ENCODE measurements at regions not wholly inside any gene's neighbourhood (a gene's known extent, or its start where the extent isn't known, plus 50 kb on each side); places are given as distances from the start of the nearest gene placed in this dataset.

DNA sequence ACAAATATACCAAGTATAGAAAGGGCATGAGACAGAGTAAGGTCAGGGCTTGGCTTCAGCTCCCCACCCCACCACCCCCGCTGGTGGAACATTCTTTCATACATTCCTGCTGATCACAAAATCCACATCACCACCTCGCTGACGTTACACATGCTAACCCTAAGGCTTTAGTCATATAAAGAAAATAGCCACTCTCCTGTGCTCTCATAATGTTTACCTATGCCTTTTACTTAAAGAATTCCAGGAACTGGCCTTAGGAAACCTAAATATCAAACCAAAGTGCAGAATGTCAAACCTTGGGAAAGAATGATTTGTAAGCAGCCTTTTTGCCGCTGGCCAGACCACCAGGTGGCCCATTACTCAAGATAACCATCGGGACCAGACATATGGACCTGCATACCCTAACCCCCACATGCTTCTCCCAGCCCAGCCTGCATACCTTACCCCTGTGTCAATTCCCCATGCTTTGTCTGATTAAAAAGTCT is 136.3 kb upstream of the SLC39A10 start:
- no peak overlapping the region for H3K4me3 ChIP-seq (ENCODE audit: low read depth, low read length, poor library complexity, severe bottlenecking)
- H3K4me1 ChIP-seq (ENCODE audit: insufficient read depth, low read length, poor library complexity, severe bottlenecking), result no peaks in the 10 kb centered on the region
- ChIA-PET POLR2A (ENCODE audit: low non-redundant PET) (no interaction called here), CTCF (no interaction called here)
- H3K9me3 ChIP-seq (ENCODE audit: low read depth, low read length, poor library complexity, severe bottlenecking), result no peaks in the 10 kb centered on the region
- TF ChIP-seq, protein P1, sequence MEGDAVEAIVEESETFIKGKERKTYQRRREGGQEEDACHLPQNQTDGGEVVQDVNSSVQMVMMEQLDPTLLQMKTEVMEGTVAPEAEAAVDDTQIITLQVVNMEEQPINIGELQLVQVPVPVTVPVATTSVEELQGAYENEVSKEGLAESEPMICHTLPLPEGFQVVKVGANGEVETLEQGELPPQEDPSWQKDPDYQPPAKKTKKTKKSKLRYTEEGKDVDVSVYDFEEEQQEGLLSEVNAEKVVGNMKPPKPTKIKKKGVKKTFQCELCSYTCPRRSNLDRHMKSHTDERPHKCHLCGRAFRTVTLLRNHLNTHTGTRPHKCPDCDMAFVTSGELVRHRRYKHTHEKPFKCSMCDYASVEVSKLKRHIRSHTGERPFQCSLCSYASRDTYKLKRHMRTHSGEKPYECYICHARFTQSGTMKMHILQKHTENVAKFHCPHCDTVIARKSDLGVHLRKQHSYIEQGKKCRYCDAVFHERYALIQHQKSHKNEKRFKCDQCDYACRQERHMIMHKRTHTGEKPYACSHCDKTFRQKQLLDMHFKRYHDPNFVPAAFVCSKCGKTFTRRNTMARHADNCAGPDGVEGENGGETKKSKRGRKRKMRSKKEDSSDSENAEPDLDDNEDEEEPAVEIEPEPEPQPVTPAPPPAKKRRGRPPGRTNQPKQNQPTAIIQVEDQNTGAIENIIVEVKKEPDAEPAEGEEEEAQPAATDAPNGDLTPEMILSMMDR (conservative IDR thresholded peaks at IDR 0.05; ENCODE audit: low read depth, low read length), result no peak
- no peak for TF ChIP-seq EZH2 (IDR thresholded peaks at IDR 0.05; ENCODE audit: borderline replicate concordance, low read depth, low read length, poor library complexity, severe bottlenecking)
- H3K27me3 ChIP-seq (replicated peaks; ENCODE audit: insufficient read depth, low read depth, low read length, poor library complexity), result no peaks in the 10 kb centered on the region
- BruUV-seq (replicated peaks), result no TSS peak
- H3K36me3 ChIP-seq (ENCODE audit: insufficient read depth, low read length, poor library complexity, severe bottlenecking), result no peaks in the 10 kb centered on the region
- no peak for DNase-seq (ENCODE audit: low spot score)
- no peak overlapping the region for H3K27ac ChIP-seq (ENCODE audit: low read depth, low read length, poor library complexity, severe bottlenecking)
- intact Hi-C loops (cut with micrococcal nuclease; ENCODE audit: unreplicated experiment), result no loop called here

DNA sequence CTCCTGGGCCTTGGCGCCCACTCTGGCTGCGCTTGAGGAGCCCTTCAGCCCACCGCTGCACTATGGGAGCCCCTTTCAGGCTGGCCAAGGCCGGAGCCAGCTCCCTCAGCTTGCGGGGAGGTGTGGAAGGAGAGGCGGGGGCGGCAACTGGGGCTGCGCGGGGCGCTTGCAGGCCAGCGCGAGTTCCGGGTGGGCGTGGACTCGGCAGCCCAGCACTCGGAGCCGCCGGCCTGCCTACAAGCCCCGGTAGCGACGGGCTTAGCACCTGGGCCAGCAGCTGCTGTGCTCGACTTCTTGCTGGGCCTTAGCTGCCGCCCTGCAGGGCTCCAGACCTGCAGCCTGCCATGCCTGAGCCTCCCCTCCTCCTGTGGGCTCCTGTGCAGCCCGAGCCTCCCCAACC is 141.5 kb upstream of the SLC39A10 start:
- TF ChIP-seq EZH2 (IDR thresholded peaks at IDR 0.05; ENCODE audit: borderline replicate concordance, low read depth, low read length, poor library complexity, severe bottlenecking), result no peak
- TF ChIP-seq, protein P1 (conservative IDR thresholded peaks at IDR 0.05; ENCODE audit: low read depth, low read length), result no peak
- Histone ChIP-seq H3K36me3 (ENCODE audit: insufficient read depth, low read length, poor library complexity, severe bottlenecking) (no peaks in the 10 kb centered on the region), H3K9me3 (ENCODE audit: low read depth, low read length, poor library complexity, severe bottlenecking) (no peaks in the 10 kb centered on the region), H3K4me1 (ENCODE audit: insufficient read depth, low read length, poor library complexity, severe bottlenecking) (no peaks in the 10 kb centered on the region), H3K4me3 (ENCODE audit: low read depth, low read length, poor library complexity, severe bottlenecking) (no peak overlapping the region), H3K27me3 (replicated peaks; ENCODE audit: insufficient read depth, low read depth, low read length, poor library complexity) (no peaks in the 10 kb centered on the region), H3K27ac (ENCODE audit: low read depth, low read length, poor library complexity, severe bottlenecking) (no peak overlapping the region)
- ChIA-PET CTCF (no interaction called here), POLR2A (ENCODE audit: low non-redundant PET) (no interaction called here)
- intact Hi-C loops (cut with micrococcal nuclease; ENCODE audit: unreplicated experiment), result no loop called here
- no peak for DNase-seq (ENCODE audit: low spot score)
- BruUV-seq (replicated peaks), result no TSS peak

DNA sequence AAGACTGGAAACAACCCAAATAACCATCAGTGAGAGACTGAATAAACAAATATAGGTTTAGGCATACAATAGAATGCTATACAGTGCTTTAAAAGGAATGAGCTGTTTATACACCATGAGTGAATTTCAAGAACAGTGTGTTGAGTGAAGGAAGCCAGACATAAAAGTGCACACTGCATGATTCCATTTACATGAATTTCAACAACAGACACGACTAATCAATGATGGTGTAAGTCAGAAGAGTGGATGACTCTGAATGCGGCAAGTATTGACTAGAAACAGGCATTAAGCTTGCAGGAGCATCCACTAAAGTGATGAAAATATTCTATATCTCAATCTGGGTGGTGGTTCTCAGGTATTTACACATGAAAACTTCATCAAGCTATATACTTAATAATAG is 142.7 kb upstream of the SLC39A10 start:
- Histone ChIP-seq H3K4me1 (ENCODE audit: insufficient read depth, low read length, poor library complexity, severe bottlenecking) (no peaks in the 10 kb centered on the region), H3K27ac (ENCODE audit: low read depth, low read length, poor library complexity, severe bottlenecking) (no peak overlapping the region), H3K27me3 (replicated peaks; ENCODE audit: insufficient read depth, low read depth, low read length, poor library complexity) (no peaks in the 10 kb centered on the region), H3K9me3 (ENCODE audit: low read depth, low read length, poor library complexity, severe bottlenecking) (no peaks in the 10 kb centered on the region), H3K4me3 (ENCODE audit: low read depth, low read length, poor library complexity, severe bottlenecking) (no peak overlapping the region), H3K36me3 (ENCODE audit: insufficient read depth, low read length, poor library complexity, severe bottlenecking) (no peaks in the 10 kb centered on the region)
- no TSS peak for BruUV-seq (replicated peaks)
- ChIA-PET POLR2A (ENCODE audit: low non-redundant PET) (no interaction called here), CTCF (no interaction called here)
- TF ChIP-seq, protein P1 (conservative IDR thresholded peaks at IDR 0.05; ENCODE audit: low read depth, low read length), result no peak
- no peak for TF ChIP-seq EZH2 (IDR thresholded peaks at IDR 0.05; ENCODE audit: borderline replicate concordance, low read depth, low read length, poor library complexity, severe bottlenecking)
- DNase-seq (ENCODE audit: low spot score), result no peak
- intact Hi-C loops (cut with micrococcal nuclease; ENCODE audit: unreplicated experiment), result no loop called here
